SK-N-SH (cell line): ENCODE measurements at regions not wholly inside any gene's neighbourhood (a gene's known extent, or its start where the extent isn't known, plus 50 kb on each side); places are given as distances from the start of the nearest gene placed in this dataset.

Experiments used
- CTCF ChIA-PET: fragments of 300-600, 350-600 bp; formaldehyde crosslinking; extraction: SDS; loops from one replicate; lab custom pipeline; 2021; lab: Yijun Ruan, JAX
- POLR2A ChIA-PET: fragments of 350-600 bp; sonication (Branson Sonifier 250); formaldehyde crosslinking; extraction: SDS; loops from one replicate; lab custom pipeline; 2020; ENCODE audit warnings: antibody characterized with exemption, inconsistent platforms; lab: Yijun Ruan, JAX
- DNase-seq: peaks from one replicate; pipeline ENCODE4 v3.0.0; 2012
- H2AFZ ChIP-seq: fragments of 200-600 bp; sonication (generic); 2 replicates; pipeline ENCODE4 v1.8.1; 2016; ENCODE audit warnings: antibody characterized with exemption, mild to moderate bottlenecking, low read depth
- H3F3A ChIP-seq: fragments of 200-600 bp; sonication (generic); replicated peaks from 2 replicates; pipeline ENCODE3; 2016; ENCODE audit warnings: antibody characterized with exemption, mild to moderate bottlenecking; ENCODE audit not compliant: insufficient read depth
- H3K27ac ChIP-seq, 2 experiments: fragments of 200-500 bp in 1 of 2; fragments of 200-600 bp in 1 of 2; sonication (Bioruptor generic) in 1 of 2; sonication (generic), shearing (Covaris generic) in 1 of 2; 2 replicates each; pipeline versions ENCODE4 v1.5.1 to v1.6.1; 2014 to 2016; ENCODE audit warnings: low read depth in 2 of 2, inconsistent platforms in 1 of 2, low read length in 1 of 2, mild to moderate bottlenecking in 1 of 2, mixed read lengths in 1 of 2
- H3K27me3 ChIP-seq: fragments of 200-600 bp; sonication (generic), shearing (Covaris generic); 2 replicates; pipeline ENCODE4 v1.6.1; 2016; ENCODE audit warnings: mixed run types; ENCODE audit not compliant: insufficient read depth
- H3K36me3 ChIP-seq, 2 experiments: fragments of 200-500 bp in 1 of 2; fragments of 200-600 bp in 1 of 2; sonication (Bioruptor generic) in 1 of 2; sonication (generic) in 1 of 2; replicated peaks in 1 of 2; 2 replicates each; pipeline versions ENCODE3 to v1.5.1; 2014 to 2016; ENCODE audit warnings: low read length in 1 of 2, mild to moderate bottlenecking in 1 of 2; ENCODE audit not compliant: insufficient read depth in 2 of 2, control insufficient read depth in 1 of 2
- H3K4me1 ChIP-seq, 2 experiments: fragments of 200-500 bp in 1 of 2; fragments of 200-600 bp in 1 of 2; sonication (Bioruptor generic) in 1 of 2; sonication (generic), shearing (Covaris generic) in 1 of 2; 2 replicates each; pipeline versions ENCODE4 v1.5.1 to v1.6.1; 2014 to 2016; ENCODE audit warnings: low read depth in 1 of 2, low read length in 1 of 2, mixed run types in 1 of 2; ENCODE audit not compliant: insufficient read depth in 2 of 2, control insufficient read depth in 1 of 2
- H3K4me2 ChIP-seq: fragments of 200-600 bp; sonication (generic), shearing (Covaris generic); 2 replicates; pipeline ENCODE4 v1.6.1; 2017; ENCODE audit warnings: mixed run types
- H3K4me3 ChIP-seq, 2 experiments: fragments of 200-500 bp in 1 of 2; fragments of 200-600 bp in 1 of 2; sonication (Bioruptor generic) in 1 of 2; sonication (generic), shearing (Covaris generic) in 1 of 2; 2 replicates each; pipeline versions ENCODE4 v1.5.1 to v1.8.1; 2014 to 2016; ENCODE audit warnings: low read depth in 2 of 2, inconsistent platforms in 1 of 2, low read length in 1 of 2, mild to moderate bottlenecking in 1 of 2, mixed read lengths in 1 of 2, moderate library complexity in 1 of 2
- H3K79me2 ChIP-seq: fragments of 200-600 bp; sonication (generic); 2 replicates; pipeline ENCODE4 v1.8.1; 2017; ENCODE audit warnings: mild to moderate bottlenecking; ENCODE audit not compliant: insufficient read depth
- H3K9ac ChIP-seq: fragments of 200-600 bp; sonication (generic); 2 replicates; pipeline ENCODE4 v1.6.1; 2017; ENCODE audit warnings: mixed run types
- H3K9me2 ChIP-seq: fragments of 200-600 bp; sonication (generic); 2 replicates; pipeline ENCODE4 v1.6.1; 2017; ENCODE audit warnings: mixed run types
- H3K9me3 ChIP-seq: fragments of 200-600 bp; sonication (generic); 2 replicates; pipeline ENCODE4 v1.6.1; 2017; ENCODE audit warnings: mixed run types, mild to moderate bottlenecking, moderate library complexity
- H4K20me1 ChIP-seq: fragments of 200-600 bp; sonication (generic); 2 replicates; pipeline ENCODE4 v1.6.1; 2017; ENCODE audit warnings: mild to moderate bottlenecking, mixed run types; ENCODE audit not compliant: insufficient read depth
- CHD2 ChIP-seq: fragments of 150-350 bp; IDR thresholded peaks from 2 replicates; pipeline ENCODE4 v1.6.1; 2018; ENCODE audit warnings: low read length; ENCODE audit not compliant: partially characterized antibody
- EP300 ChIP-seq, 2 experiments: IDR thresholded peaks; 2 replicates each; pipeline versions ENCODE4 v1.4.0 to v1.6.1; 2012; ENCODE audit warnings: borderline replicate concordance in 1 of 2, low read depth in 1 of 2, low read length in 1 of 2
- EZH2phosphoT487 ChIP-seq: fragments of 200-600 bp; sonication (generic); IDR thresholded peaks from 2 replicates; pipeline ENCODE4 v1.6.1; 2017; ENCODE audit warnings: low read depth, mixed run types, mild to moderate bottlenecking, antibody characterized with exemption, moderate library complexity, borderline replicate concordance
- FOSL2 ChIP-seq: IDR thresholded peaks from 2 replicates; pipeline ENCODE4 v1.4.0; 2012; ENCODE audit warnings: low read depth, mild to moderate bottlenecking, moderate library complexity, borderline replicate concordance
- GABPA ChIP-seq: IDR thresholded peaks from 2 replicates; pipeline ENCODE4 v1.4.0; 2012; ENCODE audit warnings: low read depth, mild to moderate bottlenecking
- IRF3 ChIP-seq: fragments of 150-350 bp; IDR thresholded peaks from 2 replicates; pipeline ENCODE4 v1.6.1; 2016; ENCODE audit warnings: mild to moderate bottlenecking, low read depth, low read length
- JUND ChIP-seq: IDR thresholded peaks from 2 replicates; pipeline ENCODE4 v1.4.0; 2012
- MEF2A ChIP-seq: IDR thresholded peaks from 2 replicates; pipeline ENCODE4 v1.4.0; 2012; ENCODE audit warnings: low read depth, borderline replicate concordance
- MXI1 ChIP-seq: IDR thresholded peaks from 2 replicates; pipeline ENCODE4 v1.6.1; 2012; ENCODE audit warnings: mild to moderate bottlenecking, low read depth, low read length, improper control_type of control experiment
- POLR2AphosphoS5 ChIP-seq: IDR thresholded peaks from 2 replicates; pipeline ENCODE4 v1.6.1; 2012; ENCODE audit warnings: low read depth, low read length
- RCOR1 ChIP-seq: fragments of 150-350 bp; IDR thresholded peaks from 2 replicates; pipeline ENCODE4 v1.6.1; 2017; ENCODE audit warnings: antibody characterized with exemption, low read length
- RFX5 ChIP-seq: IDR thresholded peaks from 2 replicates; pipeline ENCODE4 v1.6.1; 2012; ENCODE audit warnings: mild to moderate bottlenecking, improper control_type of control experiment, low read length
- RXRA ChIP-seq: IDR thresholded peaks from 2 replicates; pipeline ENCODE4 v1.4.0; 2012; ENCODE audit warnings: low read depth, mild to moderate bottlenecking, borderline replicate concordance
- TCF12 ChIP-seq: IDR thresholded peaks from 2 replicates; pipeline ENCODE4 v1.4.0; 2012
- YY1 ChIP-seq: IDR thresholded peaks from 2 replicates; pipeline ENCODE4 v1.4.0; 2012; ENCODE audit warnings: low read depth, mild to moderate bottlenecking
- WGBS: methylation state at CpG from one replicate; pipeline ENCODE4 v1.1.6; 2017; ENCODE audit warnings: low lambda C conversion rate; 5-methylcytosine and 5-hydroxymethylcytosine counted together
- TF ChIP-seq, protein P1 (sequence below): IDR thresholded peaks from 2 replicates; pipeline ENCODE4 v1.4.0; 2012; ENCODE audit warnings: low read depth
- TF ChIP-seq, protein P2 (sequence below): fragments of 150-350 bp; IDR thresholded peaks from 2 replicates; pipeline ENCODE4 v1.6.1; 2017; ENCODE audit warnings: antibody characterized with exemption, low read length, low read depth, borderline replicate concordance
- TF ChIP-seq, protein P3 (sequence below): IDR thresholded peaks from 2 replicates; pipeline ENCODE4 v1.6.1; 2012; ENCODE audit warnings: mild to moderate bottlenecking, low read depth, low read length, moderate library complexity

DNA sequence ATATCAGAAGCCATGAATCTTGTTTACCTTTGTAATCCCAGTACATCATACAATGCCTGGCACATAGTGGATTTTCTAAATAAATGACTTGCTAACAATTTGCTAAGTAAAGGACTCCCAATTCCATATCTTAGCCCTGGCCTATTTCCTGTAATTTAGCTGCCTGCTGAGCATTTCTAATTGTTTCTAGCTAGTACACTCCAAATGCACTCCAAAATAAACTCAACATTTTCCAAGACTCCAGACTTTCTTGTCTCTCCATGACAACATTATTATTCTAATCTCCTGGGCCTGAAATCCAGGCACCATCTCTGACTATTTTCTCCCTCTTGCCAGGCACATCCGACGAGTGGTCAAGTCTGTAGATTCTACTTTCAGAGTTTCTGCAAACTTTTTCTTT lies 773.5 kb downstream of the SQOR start:
- 70% methylated on average over 2 of the region's 2 CpGs for WGBS
- POLR2A ChIA-PET, result no interaction called here
- Histone ChIP-seq H3F3A (no peaks in the 10 kb centered on the region), H3K9ac (no peak overlapping the region), H4K20me1 (no peaks in the 10 kb centered on the region), H3K4me3 (no peak overlapping the region), H2AFZ (no peak overlapping the region), H3K79me2 (no peaks in the 10 kb centered on the region), H3K4me2 (no peak overlapping the region), H3K9me2 (no peaks in the 10 kb centered on the region), H3K27ac (no peak overlapping the region), H3K4me1 (0 out of 4 replicates have a peak, but pooled peaks cover 0 to 1% of the 10 kb centered on the region in 2 experiments), H3K9me3 (no peaks in the 10 kb centered on the region), H3K36me3 (no peaks in the 10 kb centered on the region), H3K27me3 (no peaks in the 10 kb centered on the region)
- TF ChIP-seq EP300 (IDR thresholded peaks at IDR 0.05; ENCODE audit: borderline replicate concordance in 1 of 2, low read depth in 1 of 2, low read length in 1 of 2) (no peak), FOSL2 (no peak), POLR2AphosphoS5 (no peak)
- CTCF ChIA-PET, result no interaction called here
- no peak for DNase-seq

GRCh38 chr15:46409841-46410301 lies 775.0 kb downstream of the SQOR start:
- Histone ChIP-seq H3K4me3 (no peak overlapping the region), H2AFZ (no peak overlapping the region), H3K36me3 (no peaks in the 10 kb centered on the region), H4K20me1 (no peaks in the 10 kb centered on the region), H3K9me2 (no peaks in the 10 kb centered on the region), H3K27me3 (no peaks in the 10 kb centered on the region), H3K9me3 (no peaks in the 10 kb centered on the region), H3K79me2 (no peaks in the 10 kb centered on the region), H3K27ac (no peak overlapping the region), H3K4me2 (no peak overlapping the region), H3K9ac (no peak overlapping the region), H3K4me1 (0 out of 4 replicates have a peak, but pooled peaks cover 0 to 4% of the 10 kb centered on the region in 2 experiments), H3F3A (no peaks in the 10 kb centered on the region)
- no peak for DNase-seq
- WGBS, result 41% methylated on average over 4 of the region's 4 CpGs
- TF ChIP-seq GABPA (no peak), YY1 (no peak), MEF2A (no peak), IRF3 (no peak), MXI1 (no peak), EZH2phosphoT487 (no peak), JUND (no peak), RCOR1 (no peak), CHD2 (no peak), RFX5 (no peak), RXRA (no peak), TCF12 (no peak), EP300 (IDR thresholded peaks at IDR 0.05; ENCODE audit: borderline replicate concordance in 1 of 2, low read depth in 1 of 2, low read length in 1 of 2) (no peak)
- TF ChIP-seq, protein P1, sequence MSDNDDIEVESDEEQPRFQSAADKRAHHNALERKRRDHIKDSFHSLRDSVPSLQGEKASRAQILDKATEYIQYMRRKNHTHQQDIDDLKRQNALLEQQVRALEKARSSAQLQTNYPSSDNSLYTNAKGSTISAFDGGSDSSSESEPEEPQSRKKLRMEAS, result no peak
- TF ChIP-seq, protein P2, sequence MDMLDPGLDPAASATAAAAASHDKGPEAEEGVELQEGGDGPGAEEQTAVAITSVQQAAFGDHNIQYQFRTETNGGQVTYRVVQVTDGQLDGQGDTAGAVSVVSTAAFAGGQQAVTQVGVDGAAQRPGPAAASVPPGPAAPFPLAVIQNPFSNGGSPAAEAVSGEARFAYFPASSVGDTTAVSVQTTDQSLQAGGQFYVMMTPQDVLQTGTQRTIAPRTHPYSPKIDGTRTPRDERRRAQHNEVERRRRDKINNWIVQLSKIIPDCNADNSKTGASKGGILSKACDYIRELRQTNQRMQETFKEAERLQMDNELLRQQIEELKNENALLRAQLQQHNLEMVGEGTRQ, result no peak
- TF ChIP-seq, protein P3, sequence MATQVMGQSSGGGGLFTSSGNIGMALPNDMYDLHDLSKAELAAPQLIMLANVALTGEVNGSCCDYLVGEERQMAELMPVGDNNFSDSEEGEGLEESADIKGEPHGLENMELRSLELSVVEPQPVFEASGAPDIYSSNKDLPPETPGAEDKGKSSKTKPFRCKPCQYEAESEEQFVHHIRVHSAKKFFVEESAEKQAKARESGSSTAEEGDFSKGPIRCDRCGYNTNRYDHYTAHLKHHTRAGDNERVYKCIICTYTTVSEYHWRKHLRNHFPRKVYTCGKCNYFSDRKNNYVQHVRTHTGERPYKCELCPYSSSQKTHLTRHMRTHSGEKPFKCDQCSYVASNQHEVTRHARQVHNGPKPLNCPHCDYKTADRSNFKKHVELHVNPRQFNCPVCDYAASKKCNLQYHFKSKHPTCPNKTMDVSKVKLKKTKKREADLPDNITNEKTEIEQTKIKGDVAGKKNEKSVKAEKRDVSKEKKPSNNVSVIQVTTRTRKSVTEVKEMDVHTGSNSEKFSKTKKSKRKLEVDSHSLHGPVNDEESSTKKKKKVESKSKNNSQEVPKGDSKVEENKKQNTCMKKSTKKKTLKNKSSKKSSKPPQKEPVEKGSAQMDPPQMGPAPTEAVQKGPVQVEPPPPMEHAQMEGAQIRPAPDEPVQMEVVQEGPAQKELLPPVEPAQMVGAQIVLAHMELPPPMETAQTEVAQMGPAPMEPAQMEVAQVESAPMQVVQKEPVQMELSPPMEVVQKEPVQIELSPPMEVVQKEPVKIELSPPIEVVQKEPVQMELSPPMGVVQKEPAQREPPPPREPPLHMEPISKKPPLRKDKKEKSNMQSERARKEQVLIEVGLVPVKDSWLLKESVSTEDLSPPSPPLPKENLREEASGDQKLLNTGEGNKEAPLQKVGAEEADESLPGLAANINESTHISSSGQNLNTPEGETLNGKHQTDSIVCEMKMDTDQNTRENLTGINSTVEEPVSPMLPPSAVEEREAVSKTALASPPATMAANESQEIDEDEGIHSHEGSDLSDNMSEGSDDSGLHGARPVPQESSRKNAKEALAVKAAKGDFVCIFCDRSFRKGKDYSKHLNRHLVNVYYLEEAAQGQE, result no peak
- POLR2A ChIA-PET, result no interaction called here
- CTCF ChIA-PET, result no interaction called here
